PC-3 (cell line): ENCODE measurements at regions not wholly inside any gene's neighbourhood (a gene's known extent, or its start where the extent isn't known, plus 50 kb on each side); places are given as distances from the start of the nearest gene placed in this dataset.
A peak's percentile ranks its signal among the peaks of the same experiment; 100 is the strongest.

Source experiments
- ATAC-seq: fragments of 200-7000 bp; cut with Tn5 transposase; 2 replicates; pipeline ENCODE4 v1.9.1; 2020; ENCODE audit warnings: mild to moderate bottlenecking, moderate library complexity
- BruUV-seq: library from RNA; stranded (reverse); fragments of 400-500 nt; replicated peaks from 2 replicates; lab custom pipeline; 2021; lab: Mats Ljungman, UMichigan
- CTCF ChIA-PET: fragments of 300-600 bp; sonication (Branson Sonifier 250); formaldehyde crosslinking; loops from one replicate; lab custom pipeline; 2022; ENCODE audit warnings: antibody characterized with exemption; lab: Charles Lee
- POLR2A ChIA-PET: fragments of 300-600 bp; sonication (Branson Sonifier 250); formaldehyde crosslinking; loops from one replicate; lab custom pipeline; 2022; ENCODE audit warnings: antibody characterized with exemption; ENCODE audit not compliant: unreplicated experiment; lab: Charles Lee
- DNase-seq: peaks from one replicate; pipeline ENCODE4 v3.0.0-alpha.2; 2015
- H2AFZ ChIP-seq: fragments of 300-600 bp; sonication (generic); 2 replicates; pipeline ENCODE4 v1.6.0; 2016; ENCODE audit warnings: antibody characterized with exemption, low read length
- H3F3A ChIP-seq: fragments of 300-600 bp; sonication (generic); one replicate; pipeline ENCODE4 v1.6.0; 2017; ENCODE audit warnings: antibody characterized with exemption, low read length, control low read depth, mild to moderate bottlenecking; ENCODE audit not compliant: unreplicated experiment
- H3K27ac ChIP-seq: fragments of 300-600 bp; sonication (generic); 2 replicates; pipeline ENCODE4 v1.5.1; 2016; ENCODE audit warnings: mild to moderate bottlenecking, low read length
- H3K27me3 ChIP-seq: fragments of 300-600 bp; sonication (generic); 2 replicates; pipeline ENCODE4 v1.6.1; 2016; ENCODE audit warnings: low read length, mixed read lengths
- H3K36me3 ChIP-seq: fragments of 300-600 bp; sonication (generic); 2 replicates; pipeline ENCODE4 v1.6.1; 2016; ENCODE audit warnings: low read depth, mixed run types, low read length, mixed read lengths
- H3K4me1 ChIP-seq: fragments of 300-600 bp; sonication (generic); 2 replicates; pipeline ENCODE4 v1.5.1; 2016; ENCODE audit warnings: low read length; ENCODE audit not compliant: insufficient read depth
- H3K4me2 ChIP-seq: fragments of 300-600 bp; sonication (generic); 2 replicates; pipeline ENCODE4 v1.6.0; 2016; ENCODE audit warnings: low read length
- H3K4me3 ChIP-seq: fragments of 300-600 bp; sonication (generic); 2 replicates; pipeline ENCODE4 v1.5.1; 2016; ENCODE audit warnings: mild to moderate bottlenecking, low read length, mixed read lengths
- H3K79me2 ChIP-seq: fragments of 300-600 bp; sonication (generic); 2 replicates; pipeline ENCODE4 v1.6.1; 2017; ENCODE audit warnings: low read length, mixed read lengths
- H3K9ac ChIP-seq: fragments of 300-600 bp; sonication (generic); 2 replicates; pipeline ENCODE4 v1.6.0; 2016; ENCODE audit warnings: mild to moderate bottlenecking, low read length
- H3K9me2 ChIP-seq: fragments of 300-600 bp; sonication (generic); replicated peaks from 2 replicates; pipeline ENCODE4 v1.6.1; 2016; ENCODE audit warnings: mixed run types, low read length, mixed read lengths
- H3K9me3 ChIP-seq: fragments of 300-600 bp; sonication (generic); 2 replicates; pipeline ENCODE4 v1.6.1; 2016; ENCODE audit warnings: low read length, mixed read lengths
- H4K20me1 ChIP-seq: fragments of 300-600 bp; sonication (generic); 2 replicates; pipeline ENCODE4 v1.6.1; 2016; ENCODE audit warnings: low read length, mixed read lengths
- EZH2 ChIP-seq: fragments of 300-600 bp; sonication (generic); IDR thresholded peaks from one replicate; pipeline ENCODE4 v1.6.1; 2017; ENCODE audit warnings: antibody characterized with exemption, mild to moderate bottlenecking, low read length; ENCODE audit not compliant: unreplicated experiment
- EZH2phosphoT487 ChIP-seq: fragments of 300-600 bp; sonication (generic); IDR thresholded peaks from 2 replicates; pipeline ENCODE4 v1.6.1; 2018; ENCODE audit warnings: mild to moderate bottlenecking, antibody characterized with exemption, low read length, borderline replicate concordance
- intact Hi-C: fragments of 100-400 bp; cut with micrococcal nuclease; formaldehyde crosslinking; loops from 2 replicates; pipeline ENCODE4 v1.9.0; 2023
- TF ChIP-seq, protein P1 (sequence below): fragments of 300-600 bp; sonication (generic); conservative IDR thresholded peaks from 2 replicates; pipeline ENCODE4 v1.5.1; 2017; ENCODE audit warnings: antibody characterized with exemption, low read depth, mild to moderate bottlenecking, low read length

- Histone ChIP-seq H3K36me3 (no peaks in the 10 kb centered on the region), H4K20me1 (no peaks in the 10 kb centered on the region), H3K9me2 (no peaks in the 10 kb centered on the region), H3K79me2 (no peaks in the 10 kb centered on the region), H3K4me3 (no peak overlapping the region), H3K9me3 (no peaks in the 10 kb centered on the region), H3F3A (no peaks in the 10 kb centered on the region), H3K27me3 (no peaks in the 10 kb centered on the region), H3K4me1 (peaks cover 12% of the 10 kb centered on the region), H3K9ac (no peak overlapping the region), H2AFZ (no peak overlapping the region), H3K27ac (no peak overlapping the region), H3K4me2 (no peak overlapping the region)
- no TSS peak for BruUV-seq
- intact Hi-C loops, result no loop called here
- no peak for ATAC-seq
- no peak for DNase-seq
- no peak for TF ChIP-seq EZH2
- TF ChIP-seq, protein P1, sequence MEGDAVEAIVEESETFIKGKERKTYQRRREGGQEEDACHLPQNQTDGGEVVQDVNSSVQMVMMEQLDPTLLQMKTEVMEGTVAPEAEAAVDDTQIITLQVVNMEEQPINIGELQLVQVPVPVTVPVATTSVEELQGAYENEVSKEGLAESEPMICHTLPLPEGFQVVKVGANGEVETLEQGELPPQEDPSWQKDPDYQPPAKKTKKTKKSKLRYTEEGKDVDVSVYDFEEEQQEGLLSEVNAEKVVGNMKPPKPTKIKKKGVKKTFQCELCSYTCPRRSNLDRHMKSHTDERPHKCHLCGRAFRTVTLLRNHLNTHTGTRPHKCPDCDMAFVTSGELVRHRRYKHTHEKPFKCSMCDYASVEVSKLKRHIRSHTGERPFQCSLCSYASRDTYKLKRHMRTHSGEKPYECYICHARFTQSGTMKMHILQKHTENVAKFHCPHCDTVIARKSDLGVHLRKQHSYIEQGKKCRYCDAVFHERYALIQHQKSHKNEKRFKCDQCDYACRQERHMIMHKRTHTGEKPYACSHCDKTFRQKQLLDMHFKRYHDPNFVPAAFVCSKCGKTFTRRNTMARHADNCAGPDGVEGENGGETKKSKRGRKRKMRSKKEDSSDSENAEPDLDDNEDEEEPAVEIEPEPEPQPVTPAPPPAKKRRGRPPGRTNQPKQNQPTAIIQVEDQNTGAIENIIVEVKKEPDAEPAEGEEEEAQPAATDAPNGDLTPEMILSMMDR, result no peak
- TF ChIP-seq EZH2phosphoT487, result no peak
- ChIA-PET CTCF (no interaction called here), POLR2A (no interaction called here)
These were observed 52.5 kb upstream of the UNC5B start for GRCh38 chr10:71159892-71160291.

GRCh38 chr10:71161425-71161824, 50.9 kb upstream of the UNC5B start:
- ChIA-PET CTCF (no interaction called here), POLR2A (no interaction called here)
- H3K4me1 ChIP-seq, result peaks cover 12% of the 10 kb centered on the region
- ATAC-seq, result peak; percentile 88
- no peaks in the 10 kb centered on the region for H3K36me3 ChIP-seq
- H3K27me3 ChIP-seq, result 0 out of 2 replicates have a peak, but pooled peaks cover 2% of the 10 kb centered on the region
- no peak overlapping the region for H3K27ac ChIP-seq
- TF ChIP-seq EZH2 (no peak), EZH2phosphoT487 (no peak)
- TF ChIP-seq, protein P1, result no peak
- no peaks in the 10 kb centered on the region for H3K9me3 ChIP-seq
- no peak overlapping the region for H3K9ac ChIP-seq
- H3F3A ChIP-seq, result no peaks in the 10 kb centered on the region
- no peaks in the 10 kb centered on the region for H4K20me1 ChIP-seq
- H3K4me3 ChIP-seq, result no peak overlapping the region
- peak overlapping the region; percentile 57 for H2AFZ ChIP-seq
- H3K4me2 ChIP-seq, result peak overlapping the region; percentile 55
- peak; percentile 66 for DNase-seq
- intact Hi-C loops, result no loop called here
- H3K79me2 ChIP-seq, result no peaks in the 10 kb centered on the region
- no peaks in the 10 kb centered on the region for H3K9me2 ChIP-seq
- no TSS peak for BruUV-seq
